GM19468 (cell line): ENCODE measurements at regions not wholly inside any gene's neighbourhood (a gene's known extent, or its start where the extent isn't known, plus 50 kb on each side); places are given as distances from the start of the nearest gene placed in this dataset.
"Not testable (repeated sequence)": the region's sequence is repeated elsewhere in the genome, so short reads cannot be mapped to it uniquely, and the experiment has no call there.

ENCODE experiments used
- ATAC-seq: cut with Tn5 transposase; IDR thresholded peaks from one replicate; pipeline ENCODE4 v1.9.1; 2021; ENCODE audit warnings: mild to moderate bottlenecking, moderate library complexity, moderate number of reproducible peaks; ENCODE audit not compliant: unreplicated experiment; ENCODE audit errors: extremely low read depth

DNA sequence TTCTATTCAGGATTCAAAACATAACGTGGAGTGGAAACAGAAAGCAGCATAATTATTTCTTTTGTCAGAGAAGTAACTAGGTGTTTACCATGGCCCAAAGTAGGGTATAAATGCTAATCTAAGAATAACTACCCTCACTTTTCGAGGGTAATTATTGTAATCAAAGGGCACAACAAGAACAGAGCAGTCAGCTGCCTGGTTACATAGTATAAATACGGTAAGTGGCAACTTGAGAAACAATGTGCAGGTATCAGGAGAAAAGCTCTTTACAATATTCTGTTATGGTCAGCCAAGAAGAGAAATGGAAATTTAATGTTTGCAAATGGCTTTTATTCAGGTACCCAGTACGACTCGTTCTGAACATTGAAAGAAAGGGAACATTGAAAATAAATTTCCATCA is 242.0 kb upstream of the NPY start:
- no peak for ATAC-seq

DNA sequence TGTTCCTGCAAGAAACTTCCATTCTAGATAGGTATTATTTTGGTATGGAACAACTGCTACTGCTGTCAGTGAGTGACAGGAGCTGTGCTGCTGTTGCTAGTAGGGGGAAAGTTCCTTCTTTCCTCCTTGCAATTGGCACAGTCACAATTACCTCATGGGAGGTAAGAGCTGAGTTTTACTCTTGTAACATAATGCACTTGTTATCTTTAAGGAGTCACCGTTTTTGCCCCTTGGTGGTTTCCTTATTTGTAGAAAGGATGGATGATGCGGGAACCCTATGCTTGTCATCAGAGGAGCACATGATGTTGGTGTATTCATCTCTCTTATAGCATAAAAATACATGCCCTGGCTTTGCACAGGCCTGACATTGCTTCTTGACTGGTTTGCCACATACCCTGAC is 234.7 kb upstream of the NPY start:
- ATAC-seq: no peak

- ATAC-seq: no peak
Observed at GRCh38 chr7:24050991-24051560, 232.9 kb upstream of the NPY start.

DNA sequence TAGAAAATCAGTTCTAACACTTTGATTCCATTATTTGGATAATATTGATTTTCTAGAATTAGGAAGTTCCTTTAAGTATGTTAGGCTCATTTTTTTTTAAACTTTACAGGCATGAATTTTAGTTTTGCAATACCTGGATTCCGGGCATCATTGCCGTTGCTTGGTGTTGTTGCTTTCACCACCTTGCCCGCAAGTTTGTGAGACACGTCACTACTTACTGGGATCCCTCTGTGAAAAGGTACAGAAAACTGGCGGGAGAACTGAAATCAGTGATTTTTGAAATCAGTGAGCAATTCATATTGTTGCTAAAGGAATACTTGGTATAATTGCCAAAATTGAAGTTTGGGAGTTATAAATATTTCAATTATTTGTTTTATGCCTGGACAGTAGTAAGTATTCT is 232.3 kb upstream of the NPY start:
- ATAC-seq: no peak

GRCh38 chr7:24052572-24053260 is 231.3 kb upstream of the NPY start:
- no peak for ATAC-seq

DNA sequence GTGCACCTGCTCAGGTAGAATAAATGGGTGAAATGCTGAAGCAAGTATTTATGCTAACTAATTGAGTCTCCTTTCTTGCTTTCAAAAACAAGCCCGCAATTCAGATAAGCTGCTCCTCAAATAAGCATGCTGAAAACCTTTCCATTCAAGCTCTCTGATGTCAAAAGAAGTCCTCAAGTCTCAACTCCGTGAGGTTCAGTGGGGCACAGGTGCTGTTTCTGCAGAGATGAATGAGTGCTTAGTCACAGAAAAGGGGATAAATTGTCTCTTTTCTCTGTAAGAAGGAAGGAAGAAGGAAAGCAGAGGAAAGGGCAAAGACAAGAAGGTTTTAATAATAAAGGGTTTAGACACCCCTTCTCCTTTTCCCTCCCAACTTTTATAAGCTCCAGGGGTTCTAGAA is 229.8 kb upstream of the NPY start:
- ATAC-seq: no peak

DNA sequence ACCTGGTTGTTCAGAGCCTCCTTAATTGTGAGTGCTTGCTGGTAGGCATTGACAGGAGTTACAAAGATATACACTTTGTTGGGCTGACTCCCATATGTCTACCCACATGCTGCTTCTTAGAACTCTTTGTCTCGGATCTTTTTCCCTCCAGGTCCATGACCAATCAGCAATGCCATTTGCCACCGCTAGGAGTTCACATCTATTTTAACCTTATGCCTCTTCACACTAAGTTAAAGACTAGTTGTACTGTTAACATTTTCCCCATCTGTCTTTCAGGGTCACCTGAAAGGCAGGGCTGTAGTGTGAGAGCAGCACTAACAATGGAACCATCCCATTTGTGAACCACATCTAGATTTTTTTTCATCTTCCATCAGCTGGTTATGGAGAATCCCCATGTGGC is 226.7 kb upstream of the NPY start:
- ATAC-seq: no peak

DNA sequence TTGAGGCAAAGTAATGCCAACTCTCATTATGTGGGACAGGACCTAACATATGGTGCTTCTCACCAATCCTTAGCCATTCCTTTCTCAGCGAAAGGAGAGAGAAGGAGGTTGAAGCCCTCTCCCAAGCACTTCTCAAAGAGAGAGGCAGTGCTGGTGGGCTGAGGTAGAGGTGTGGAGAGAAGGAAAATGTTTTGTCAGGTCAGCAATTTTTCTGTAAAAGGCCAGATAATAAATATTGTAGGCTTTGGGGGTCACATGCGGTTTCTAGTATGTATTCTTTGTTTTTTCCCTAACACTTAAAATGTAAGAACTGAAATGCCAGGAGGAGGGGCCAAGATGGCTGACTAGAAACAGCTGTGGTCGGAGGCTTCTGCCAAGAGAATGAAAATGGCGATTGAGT is 225.0 kb upstream of the NPY start:
- ATAC-seq: no peak

GRCh38 chr7:24059775-24060174 is 224.2 kb upstream of the NPY start:
- ATAC-seq: no peak

DNA sequence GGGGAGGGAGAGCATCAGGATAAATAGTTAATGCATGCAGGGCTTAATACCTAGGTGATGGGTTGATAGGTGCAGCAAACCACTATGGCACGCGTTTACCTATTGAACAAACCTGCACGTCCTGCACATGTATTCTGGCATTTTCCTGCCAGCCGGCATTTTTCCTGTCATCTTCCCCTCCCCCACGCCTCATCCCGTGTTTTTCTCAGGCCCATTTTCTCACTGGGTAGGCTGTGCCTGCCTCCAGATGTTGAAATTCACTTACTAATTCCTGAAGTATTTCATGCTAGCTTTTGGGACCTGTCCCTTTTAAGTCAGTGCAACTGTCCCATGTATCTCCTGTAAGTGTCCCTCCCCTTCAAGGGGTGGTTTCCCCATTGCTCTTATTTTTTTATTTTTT is 220.3 kb upstream of the NPY start:
- no peak for ATAC-seq

GRCh38 chr7:24069751-24070150 is 214.2 kb upstream of the NPY start:
- no peak for ATAC-seq

DNA sequence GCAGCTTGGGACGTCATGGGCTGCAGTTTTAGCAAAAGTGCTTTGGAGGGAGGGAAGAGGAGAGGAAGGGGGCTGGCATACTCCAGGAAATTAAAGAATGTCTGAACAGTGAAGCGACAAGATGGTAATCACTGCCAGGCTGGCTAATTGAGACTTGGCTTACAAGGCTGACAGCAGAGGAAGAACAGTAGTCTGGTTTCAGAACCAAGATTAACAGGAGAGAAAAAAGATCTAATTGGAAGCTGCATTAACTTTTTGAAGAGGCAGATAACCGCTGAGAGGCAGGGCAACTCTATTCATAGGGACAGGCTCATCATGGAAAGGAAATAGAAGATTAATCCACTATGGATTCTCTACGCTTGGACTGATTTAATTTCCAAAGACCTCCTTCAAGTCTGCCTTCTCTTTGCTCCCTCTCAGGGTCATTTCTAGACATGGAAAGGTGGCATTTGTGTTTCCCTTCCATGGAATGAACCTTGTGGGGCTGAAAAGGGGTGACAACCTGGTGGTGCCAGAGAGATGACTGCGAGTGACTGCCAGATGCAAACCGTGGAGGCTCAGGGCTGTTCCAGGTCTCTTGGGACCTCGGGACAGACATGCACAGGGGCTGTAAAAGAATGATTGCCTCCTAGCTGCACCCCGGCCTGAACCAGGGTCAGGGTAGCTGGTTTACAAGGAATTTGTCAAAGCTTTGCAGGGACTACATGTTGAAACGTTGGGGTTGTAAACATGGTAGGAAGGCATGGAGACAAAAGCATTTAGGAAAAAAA is 210.2 kb upstream of the NPY start:
- ATAC-seq: no peak

DNA sequence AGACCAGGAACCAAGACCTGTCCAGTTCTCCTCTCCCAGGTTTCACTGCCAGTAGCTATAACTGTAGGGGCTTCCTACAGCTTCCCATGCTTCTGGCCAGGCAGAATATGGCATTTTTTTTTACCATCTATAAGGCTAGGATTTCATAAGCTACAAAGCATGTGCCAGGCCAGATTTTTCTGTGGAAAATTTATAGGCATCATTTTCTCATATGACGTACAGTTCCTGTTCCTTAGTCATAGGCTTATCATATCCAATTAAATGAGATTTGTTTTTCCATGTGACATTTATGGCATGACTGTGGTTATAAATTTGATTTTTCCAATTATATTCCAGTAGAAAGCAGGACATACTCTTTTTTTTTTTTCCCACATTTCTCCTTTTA is 208.6 kb upstream of the NPY start:
- ATAC-seq: no peak

- no peak for ATAC-seq
Observed at GRCh38 chr7:24082826-24083225, 201.2 kb upstream of the NPY start.

DNA sequence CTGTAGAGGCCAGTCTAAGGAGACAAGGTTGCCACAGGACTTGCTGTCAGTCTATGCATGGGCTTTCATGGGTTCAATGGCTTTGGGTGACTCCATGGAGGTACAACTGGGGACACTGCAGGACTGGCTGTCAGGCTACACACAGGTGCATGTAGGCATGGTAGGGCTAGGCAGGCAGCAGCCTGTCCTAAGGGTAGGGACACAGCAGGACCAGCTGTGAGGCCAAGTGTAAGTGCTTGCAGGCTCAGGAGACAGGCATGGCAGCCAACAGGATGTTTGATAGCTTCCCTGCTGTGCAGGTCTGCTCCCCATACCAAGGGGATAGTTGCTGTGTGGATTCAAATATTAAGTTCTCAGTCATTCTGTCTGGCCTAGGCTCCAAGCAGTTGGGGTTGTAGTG is 181.0 kb upstream of the NPY start:
- ATAC-seq: no peak

DNA sequence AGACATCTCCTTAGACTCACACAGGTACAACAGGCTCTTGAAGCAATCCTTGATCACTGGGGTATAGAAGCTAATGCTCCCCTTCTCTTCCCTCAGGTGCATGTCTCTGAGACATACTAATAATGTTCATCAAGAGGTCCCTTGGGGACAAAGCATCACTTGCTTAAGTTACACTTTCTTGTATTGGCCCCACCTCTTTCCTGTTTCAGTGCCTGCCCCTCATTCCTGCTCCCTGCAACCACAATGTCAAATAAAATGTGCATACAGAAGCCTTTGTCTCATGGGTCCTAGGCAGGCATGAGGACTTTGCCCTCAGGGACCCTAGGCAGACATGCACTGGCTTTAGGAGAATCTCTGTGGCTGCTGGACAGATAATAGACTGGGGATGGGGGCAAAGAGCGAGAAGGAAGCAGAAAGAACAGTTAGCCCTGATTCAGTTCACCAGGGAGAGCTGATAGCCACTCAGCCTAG is 175.0 kb upstream of the NPY start:
- ATAC-seq: no peak

DNA sequence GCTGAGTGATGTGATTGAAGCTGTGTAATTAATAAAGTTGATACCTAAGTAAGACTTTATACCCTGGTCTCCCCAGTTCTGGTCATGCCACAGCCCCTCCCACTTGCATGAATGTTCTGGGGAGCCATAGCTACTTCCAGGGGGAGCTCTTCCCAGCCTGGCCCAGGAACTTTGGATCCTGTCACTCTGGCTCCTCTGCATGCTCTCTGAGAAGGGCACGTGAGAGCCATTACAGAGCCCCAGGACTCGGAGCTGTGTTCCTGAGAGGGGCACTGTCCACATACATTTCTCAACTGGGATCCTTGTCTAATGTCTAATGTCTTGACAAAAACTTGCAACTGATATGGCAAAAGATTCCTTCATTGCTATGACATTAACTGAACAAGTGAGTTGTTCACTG is 173.9 kb upstream of the NPY start:
- ATAC-seq: no peak

DNA sequence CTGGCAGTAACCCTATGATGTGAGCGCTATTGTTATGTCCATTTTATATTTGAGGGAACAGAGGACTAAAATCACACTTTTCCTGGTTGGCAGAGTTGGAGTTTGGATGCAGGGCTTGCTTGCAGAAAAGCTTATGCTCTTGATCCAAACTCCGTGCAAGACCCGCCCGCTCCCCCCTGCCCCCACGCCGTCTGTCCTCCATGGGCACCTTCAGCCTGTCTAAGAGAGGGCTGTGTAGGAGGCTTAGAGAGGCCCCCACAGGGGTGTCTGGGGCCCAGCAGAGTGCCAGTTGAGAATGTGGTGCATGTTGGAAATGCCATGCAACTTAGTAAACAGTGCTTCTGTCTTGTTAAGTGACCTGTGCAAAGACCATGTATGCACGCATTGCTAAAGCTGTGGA is 170.5 kb upstream of the NPY start:
- ATAC-seq: no peak

- ATAC-seq: no peak
Observed at GRCh38 chr7:24115661-24116060, 168.3 kb upstream of the NPY start.

DNA sequence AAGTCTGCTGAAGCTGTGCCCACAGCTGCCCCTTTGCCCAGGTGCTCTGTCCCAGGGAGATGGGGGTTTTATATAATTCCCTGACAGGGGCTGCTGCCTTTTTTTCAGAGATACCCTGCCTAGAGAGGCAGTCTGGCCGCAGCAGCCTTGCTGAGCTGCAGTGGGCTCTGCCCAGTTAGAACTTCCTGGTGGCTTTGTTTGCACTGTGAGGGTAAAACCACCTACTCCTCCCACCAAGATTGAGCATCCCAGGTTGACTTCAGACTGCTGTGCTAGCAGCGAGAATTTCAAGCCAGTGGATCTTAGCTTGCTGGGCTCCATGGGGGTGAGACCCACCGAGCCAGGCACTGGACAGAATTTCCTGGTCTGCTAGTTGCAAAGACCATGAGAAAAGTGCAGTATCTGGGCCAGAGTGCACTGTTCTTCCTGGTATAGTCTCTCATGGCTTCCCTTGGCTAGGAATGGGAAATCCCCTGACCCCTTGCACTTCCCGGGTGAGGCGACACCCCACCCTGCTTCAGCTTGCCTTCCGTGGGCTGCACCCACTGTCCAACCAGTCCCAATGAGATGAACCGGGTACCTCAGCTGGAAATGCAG is 166.0 kb upstream of the NPY start:
- ATAC-seq: not testable (repeated sequence)

GRCh38 chr7:24119852-24120251 is 164.1 kb upstream of the NPY start:
- ATAC-seq: no peak
